ENCODE measurements at regions not wholly inside any gene's neighbourhood (a gene's known extent, or its start where the extent isn't known, plus 50 kb on each side); places are given as distances from the start of the nearest gene placed in this dataset.
"Not testable (repeated sequence)": the region's sequence is repeated elsewhere in the genome, so short reads cannot be mapped to it uniquely, and the experiment has no call there.

DNA sequence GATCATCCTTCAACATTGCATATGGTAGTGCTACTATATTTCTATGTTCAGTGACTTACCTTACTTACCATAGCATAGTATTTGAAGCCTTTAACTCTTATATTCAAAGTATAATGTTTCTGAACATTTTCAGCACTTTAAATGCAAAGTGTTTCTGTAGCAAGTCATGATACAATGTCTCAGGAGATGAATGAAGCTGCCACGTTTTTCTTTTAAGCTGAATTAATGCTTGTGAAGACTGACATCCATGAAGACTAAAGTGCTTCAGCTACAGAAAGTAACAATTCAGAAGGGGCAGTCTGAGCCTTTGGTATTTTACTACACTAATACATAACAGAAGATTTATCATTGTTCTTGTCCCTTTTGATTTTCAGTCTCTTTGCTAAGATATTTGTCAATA, 709.1 kb upstream of the ARRDC3 start:
- no peak for DNase-seq
- Histone ChIP-seq H3K36me3 (replicated peaks; ENCODE audit: control insufficient read depth, insufficient read depth, low read length) (no peaks in the 10 kb centered on the region), H3K27me3 (ENCODE audit: control insufficient read depth, insufficient read depth, low read length) (no peaks in the 10 kb centered on the region), H3K4me3 (ENCODE audit: insufficient read depth, low read depth, low read length) (no peak overlapping the region)

DNA sequence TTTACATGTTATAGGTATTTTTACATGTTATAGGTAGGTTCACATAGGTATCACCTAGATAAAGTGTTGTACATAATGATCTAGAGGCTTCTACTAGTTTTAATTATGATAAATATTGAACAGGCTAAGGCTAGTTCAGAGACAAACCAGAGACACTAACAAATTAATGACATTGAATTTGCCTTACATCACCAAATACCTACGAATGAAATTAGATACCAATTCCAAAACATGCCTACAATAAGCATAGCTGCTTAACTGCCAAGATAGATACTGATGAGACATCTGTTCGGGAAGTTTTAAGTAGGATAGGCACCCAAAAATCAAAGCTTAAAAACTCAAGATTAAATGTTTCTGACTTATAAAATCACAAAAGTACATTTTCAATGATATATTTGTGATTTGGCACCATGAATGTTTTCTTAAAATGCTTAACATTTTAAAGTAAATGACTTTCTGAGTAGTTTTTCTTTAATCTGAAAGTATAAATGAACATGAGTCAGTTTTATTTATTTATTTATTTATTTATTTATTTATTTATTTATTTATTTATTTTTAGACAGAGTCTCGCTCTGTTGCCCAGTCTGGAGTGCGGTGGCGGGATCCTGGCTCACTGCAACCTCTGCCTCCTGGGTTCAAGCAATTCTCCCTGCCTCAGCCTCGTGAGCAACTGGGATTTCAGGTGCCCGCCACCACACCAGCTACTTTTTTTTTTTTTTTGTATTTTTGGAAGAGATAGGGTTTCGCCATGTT, 703.1 kb upstream of the ARRDC3 start:
- Histone ChIP-seq H3K27me3 (ENCODE audit: control insufficient read depth, insufficient read depth, low read length) (no peaks in the 10 kb centered on the region), H3K4me3 (ENCODE audit: insufficient read depth, low read depth, low read length) (no peak overlapping the region), H3K36me3 (replicated peaks; ENCODE audit: control insufficient read depth, insufficient read depth, low read length) (no peaks in the 10 kb centered on the region)
- no peak for DNase-seq

DNA sequence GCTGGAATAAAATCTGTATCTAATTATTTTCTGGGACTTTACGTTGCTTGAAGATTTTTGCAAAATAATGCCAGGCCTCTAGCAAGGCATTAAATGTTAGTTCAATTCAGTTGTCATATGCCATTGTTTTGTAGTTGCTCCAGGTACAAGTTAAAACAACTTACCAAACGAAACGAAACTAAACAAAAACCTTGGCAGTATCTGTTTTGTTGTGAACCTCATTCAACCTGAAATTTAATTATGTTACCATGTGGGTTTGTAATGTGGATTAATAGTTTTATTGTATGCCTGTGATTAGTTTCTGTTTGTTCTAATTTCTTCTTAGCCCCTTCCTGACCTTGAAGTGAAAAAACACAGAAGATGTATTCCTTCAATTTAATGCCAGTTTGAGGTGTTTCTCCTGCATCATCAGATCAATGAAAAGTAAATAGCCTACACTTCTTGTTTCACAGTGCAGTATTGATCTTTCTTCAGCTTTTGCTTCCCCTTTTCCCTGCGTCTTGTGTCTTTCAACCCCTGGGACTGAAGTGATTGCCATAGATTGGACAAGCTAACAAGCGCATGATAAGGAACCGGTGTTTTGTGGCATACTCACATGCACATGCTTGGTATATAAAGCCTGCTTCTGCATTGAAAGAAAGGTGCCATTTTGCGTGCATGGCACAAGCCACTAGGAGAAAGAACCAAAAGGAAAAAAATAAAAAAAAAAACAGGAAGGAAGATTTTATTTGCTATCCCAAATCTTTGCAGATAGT, 699.0 kb upstream of the ARRDC3 start:
- no peaks in the 10 kb centered on the region for H3K36me3 ChIP-seq (replicated peaks; ENCODE audit: control insufficient read depth, insufficient read depth, low read length)
- H3K4me3 ChIP-seq (ENCODE audit: insufficient read depth, low read depth, low read length) = no peak overlapping the region
- DNase-seq = no peak

DNA sequence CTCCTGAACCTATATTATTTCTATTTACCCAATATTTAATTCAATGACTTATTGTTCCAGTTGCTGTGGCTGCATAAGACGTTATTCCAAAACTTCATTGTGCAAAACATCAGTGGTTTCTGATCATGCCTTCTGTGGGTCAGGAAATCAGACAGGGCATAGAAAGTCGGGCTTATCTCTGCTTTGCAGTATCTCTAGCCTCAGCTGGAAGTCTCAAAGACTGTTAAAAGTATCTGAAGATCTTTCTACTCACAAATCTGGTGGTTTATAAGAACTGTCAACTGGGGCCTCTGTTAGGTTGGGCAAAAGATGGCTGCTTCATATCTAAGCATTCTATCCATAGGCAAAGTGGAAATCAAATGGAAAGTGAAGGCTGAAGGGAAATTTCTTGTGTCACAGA, 687.7 kb upstream of the ARRDC3 start:
- H3K27me3 ChIP-seq (ENCODE audit: control insufficient read depth, insufficient read depth, low read length) = no peaks in the 10 kb centered on the region
- no peaks in the 10 kb centered on the region for H3K36me3 ChIP-seq (replicated peaks; ENCODE audit: control insufficient read depth, insufficient read depth, low read length)
- H3K4me3 ChIP-seq (ENCODE audit: insufficient read depth, low read depth, low read length) = no peak overlapping the region
- DNase-seq = no peak

More for the DNA sequence above, 699.0 kb upstream of the ARRDC3 start:
- H3K27me3 ChIP-seq (ENCODE audit: control insufficient read depth, insufficient read depth, low read length) = no peaks in the 10 kb centered on the region

DNA sequence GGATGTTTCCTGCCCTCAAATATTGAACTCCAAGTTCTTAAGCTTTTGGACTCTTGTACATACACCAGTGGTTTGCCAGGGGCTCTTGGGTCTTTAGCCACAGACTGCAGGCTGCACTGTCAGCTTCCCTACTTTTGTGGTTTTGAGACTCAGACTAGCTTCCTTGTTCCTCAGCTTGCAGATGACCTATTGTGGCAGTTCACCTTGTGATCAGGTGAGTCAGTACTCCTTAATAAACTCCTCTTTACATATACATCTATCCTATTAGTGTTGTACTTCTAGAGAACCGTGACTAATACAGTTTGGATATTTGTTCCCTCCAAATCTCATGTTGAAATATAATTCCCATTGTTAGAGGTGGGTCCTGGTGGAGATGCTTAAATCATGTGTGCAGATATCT, 681.9 kb upstream of the ARRDC3 start:
- H3K4me3 ChIP-seq (ENCODE audit: insufficient read depth, low read depth, low read length) = no peak overlapping the region
- H3K36me3 ChIP-seq (replicated peaks; ENCODE audit: control insufficient read depth, insufficient read depth, low read length) = no peaks in the 10 kb centered on the region
- no peak for DNase-seq
- H3K27me3 ChIP-seq (ENCODE audit: control insufficient read depth, insufficient read depth, low read length) = no peaks in the 10 kb centered on the region

DNA sequence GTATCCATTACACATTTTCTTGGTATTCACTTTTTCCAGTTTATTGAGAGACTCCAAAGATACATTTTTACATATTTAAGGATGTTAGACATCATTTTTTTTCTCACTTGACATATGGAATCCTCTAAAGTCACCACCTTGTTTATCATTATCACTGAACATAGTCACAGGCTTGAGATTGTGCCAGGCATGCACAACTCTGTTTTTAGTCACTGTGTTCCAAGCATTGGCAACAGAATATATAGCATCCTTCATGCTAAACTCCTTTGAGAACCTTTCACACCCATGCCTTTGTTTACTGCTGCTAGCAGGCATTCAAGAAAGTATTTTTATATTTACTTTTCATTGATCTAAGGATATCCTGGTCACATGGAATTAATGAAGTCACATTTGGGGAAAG, 668.6 kb upstream of the ARRDC3 start:
- Histone ChIP-seq H3K36me3 (replicated peaks; ENCODE audit: control insufficient read depth, insufficient read depth, low read length) (no peaks in the 10 kb centered on the region), H3K4me3 (ENCODE audit: insufficient read depth, low read depth, low read length) (no peak overlapping the region), H3K27me3 (ENCODE audit: control insufficient read depth, insufficient read depth, low read length) (no peaks in the 10 kb centered on the region)
- no peak for DNase-seq

DNA sequence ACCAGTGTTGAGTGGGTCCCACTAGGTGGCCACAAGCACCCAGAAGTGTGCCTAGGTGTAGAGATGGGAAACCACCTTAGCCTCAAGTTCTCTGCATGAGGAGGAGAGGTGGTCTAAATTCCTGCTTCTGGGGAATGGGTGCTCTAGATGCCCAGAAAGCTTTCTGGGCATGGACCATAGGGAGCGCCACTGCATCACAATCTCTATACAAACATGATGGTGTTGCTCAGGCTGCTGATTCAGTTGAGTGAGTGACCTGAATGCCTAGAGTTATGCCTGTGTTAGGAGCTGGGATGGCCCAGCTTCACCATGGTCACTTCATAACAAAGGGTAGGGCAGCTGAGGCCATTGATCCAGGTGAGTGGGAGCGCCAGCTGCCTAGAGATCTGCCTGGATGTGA, 667.9 kb upstream of the ARRDC3 start:
- H3K27me3 ChIP-seq (ENCODE audit: control insufficient read depth, insufficient read depth, low read length) = no peaks in the 10 kb centered on the region
- no peak overlapping the region for H3K4me3 ChIP-seq (ENCODE audit: insufficient read depth, low read depth, low read length)
- DNase-seq = peak; percentile 1
- H3K36me3 ChIP-seq (replicated peaks; ENCODE audit: control insufficient read depth, insufficient read depth, low read length) = no peaks in the 10 kb centered on the region

DNA sequence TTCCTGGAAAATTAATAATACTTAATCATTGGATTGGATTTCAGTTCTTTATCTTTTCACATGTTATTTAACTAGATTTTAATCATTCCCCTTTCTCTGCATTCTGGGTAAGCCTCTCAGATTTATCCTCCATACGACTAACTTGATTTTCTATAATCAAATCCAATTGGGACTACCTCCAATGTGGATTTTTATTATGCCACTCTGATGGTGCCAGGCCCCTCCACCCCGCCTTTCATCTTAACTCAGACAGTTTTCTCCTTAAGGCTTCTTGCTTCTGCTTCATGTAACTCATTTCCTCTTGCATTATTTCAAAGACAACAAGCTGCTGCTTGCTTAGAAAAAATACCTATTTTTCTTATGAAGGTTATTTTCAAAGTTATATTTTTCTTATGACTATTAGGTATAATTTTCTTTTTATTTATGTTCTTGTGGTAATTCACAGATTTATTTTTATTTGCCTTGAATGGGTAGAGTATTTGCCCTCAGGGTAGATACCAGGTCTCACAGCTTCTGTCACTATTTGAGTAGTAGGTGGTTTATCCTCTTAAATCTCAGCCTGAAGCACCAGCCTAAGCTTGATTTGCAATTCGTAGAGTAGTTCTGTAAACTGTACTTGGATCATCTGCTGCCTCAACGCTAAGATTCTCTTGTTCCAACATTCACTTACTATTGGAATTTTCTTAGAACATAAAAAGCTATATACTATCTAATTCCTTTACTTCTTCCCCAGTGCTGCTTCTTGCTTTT, 659.0 kb upstream of the ARRDC3 start:
- Histone ChIP-seq H3K4me3 (ENCODE audit: insufficient read depth, low read depth, low read length) (no peak overlapping the region), H3K27me3 (ENCODE audit: control insufficient read depth, insufficient read depth, low read length) (no peaks in the 10 kb centered on the region), H3K36me3 (replicated peaks; ENCODE audit: control insufficient read depth, insufficient read depth, low read length) (no peaks in the 10 kb centered on the region)
- DNase-seq = no peak

DNA sequence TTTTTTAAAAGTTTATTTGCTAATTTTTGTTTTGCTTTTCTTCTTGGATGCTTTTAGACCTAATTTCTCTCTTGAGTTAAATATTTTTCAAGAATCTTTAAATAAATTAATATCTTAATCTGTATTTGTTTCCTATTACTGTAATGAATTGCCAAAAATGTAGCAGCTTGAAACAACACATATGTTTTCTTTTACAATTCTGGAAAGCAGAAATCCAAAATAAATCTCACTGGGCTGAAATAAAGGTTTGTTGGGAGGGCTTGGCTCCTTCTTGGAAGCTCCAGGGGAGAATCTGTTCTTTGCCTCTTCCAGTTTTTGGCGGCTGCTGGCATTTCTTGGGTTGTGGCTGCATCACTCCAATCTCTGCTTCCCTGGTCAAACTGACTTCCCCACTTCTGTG, 658.1 kb upstream of the ARRDC3 start:
- Histone ChIP-seq H3K27me3 (ENCODE audit: control insufficient read depth, insufficient read depth, low read length) (no peaks in the 10 kb centered on the region), H3K4me3 (ENCODE audit: insufficient read depth, low read depth, low read length) (no peak overlapping the region), H3K36me3 (replicated peaks; ENCODE audit: control insufficient read depth, insufficient read depth, low read length) (no peaks in the 10 kb centered on the region)
- DNase-seq = no peak

DNA sequence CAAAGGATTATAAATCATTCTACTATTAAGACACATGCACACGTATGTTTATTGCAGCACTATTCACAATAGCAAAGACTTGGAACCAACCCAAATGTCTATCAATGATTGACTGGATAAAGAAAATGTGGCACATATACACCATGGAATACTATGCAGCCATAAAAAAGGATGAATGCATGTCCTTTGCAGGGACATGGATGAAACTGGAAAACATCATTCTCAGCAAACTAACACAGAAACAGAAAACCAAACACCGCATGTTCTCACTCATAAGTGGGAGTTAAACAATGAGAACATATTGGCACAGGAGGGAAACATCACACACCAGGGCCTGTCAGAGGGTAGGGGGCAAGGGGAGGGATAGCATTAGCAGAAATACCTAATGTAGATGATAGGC, 646.7 kb upstream of the ARRDC3 start:
- not testable (repeated sequence) for H3K4me3 ChIP-seq (ENCODE audit: insufficient read depth, low read depth, low read length); DNase-seq; H3K36me3 ChIP-seq (replicated peaks; ENCODE audit: control insufficient read depth, insufficient read depth, low read length); H3K27me3 ChIP-seq (ENCODE audit: control insufficient read depth, insufficient read depth, low read length)

DNA sequence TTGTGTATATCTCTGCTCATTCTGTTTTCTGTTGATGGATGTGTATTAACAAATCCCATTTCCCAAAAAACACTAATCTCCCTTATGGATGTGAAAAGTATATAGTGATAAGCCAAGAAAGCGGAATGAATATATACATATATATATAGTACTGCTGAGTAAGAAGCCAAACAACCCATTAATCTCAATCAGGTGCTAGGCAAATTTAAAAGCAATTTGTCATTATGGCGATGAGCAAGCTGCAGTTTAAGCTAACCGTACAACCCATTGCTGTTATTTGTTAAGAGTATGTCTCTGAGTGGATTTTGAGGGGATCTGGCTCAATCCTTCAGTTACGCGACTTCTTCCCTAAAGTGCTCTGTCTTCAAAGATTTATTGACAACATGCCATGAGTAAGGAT, 640.4 kb upstream of the ARRDC3 start:
- no peaks in the 10 kb centered on the region for H3K27me3 ChIP-seq (ENCODE audit: control insufficient read depth, insufficient read depth, low read length)
- no peaks in the 10 kb centered on the region for H3K36me3 ChIP-seq (replicated peaks; ENCODE audit: control insufficient read depth, insufficient read depth, low read length)
- DNase-seq = no peak
- H3K4me3 ChIP-seq (ENCODE audit: insufficient read depth, low read depth, low read length) = no peak overlapping the region

DNA sequence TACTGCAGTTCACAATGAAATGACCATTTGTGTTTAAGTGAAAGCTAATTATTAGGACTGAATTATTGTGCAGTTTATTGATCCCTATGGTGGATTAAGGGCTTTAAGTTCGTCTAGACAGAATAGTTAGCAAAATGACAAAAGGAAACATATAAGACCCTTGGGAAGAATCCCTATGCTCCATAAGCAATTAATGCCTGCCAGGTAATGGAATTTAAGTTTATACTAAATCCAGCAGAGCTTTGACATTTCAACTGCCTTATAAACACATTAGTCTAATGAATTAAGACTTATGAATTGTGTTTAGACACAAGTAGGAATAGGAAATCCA, 640.0 kb upstream of the ARRDC3 start:
- Histone ChIP-seq H3K4me3 (ENCODE audit: insufficient read depth, low read depth, low read length) (no peak overlapping the region), H3K36me3 (replicated peaks; ENCODE audit: control insufficient read depth, insufficient read depth, low read length) (no peaks in the 10 kb centered on the region), H3K27me3 (ENCODE audit: control insufficient read depth, insufficient read depth, low read length) (no peaks in the 10 kb centered on the region)
- DNase-seq = no peak

DNA sequence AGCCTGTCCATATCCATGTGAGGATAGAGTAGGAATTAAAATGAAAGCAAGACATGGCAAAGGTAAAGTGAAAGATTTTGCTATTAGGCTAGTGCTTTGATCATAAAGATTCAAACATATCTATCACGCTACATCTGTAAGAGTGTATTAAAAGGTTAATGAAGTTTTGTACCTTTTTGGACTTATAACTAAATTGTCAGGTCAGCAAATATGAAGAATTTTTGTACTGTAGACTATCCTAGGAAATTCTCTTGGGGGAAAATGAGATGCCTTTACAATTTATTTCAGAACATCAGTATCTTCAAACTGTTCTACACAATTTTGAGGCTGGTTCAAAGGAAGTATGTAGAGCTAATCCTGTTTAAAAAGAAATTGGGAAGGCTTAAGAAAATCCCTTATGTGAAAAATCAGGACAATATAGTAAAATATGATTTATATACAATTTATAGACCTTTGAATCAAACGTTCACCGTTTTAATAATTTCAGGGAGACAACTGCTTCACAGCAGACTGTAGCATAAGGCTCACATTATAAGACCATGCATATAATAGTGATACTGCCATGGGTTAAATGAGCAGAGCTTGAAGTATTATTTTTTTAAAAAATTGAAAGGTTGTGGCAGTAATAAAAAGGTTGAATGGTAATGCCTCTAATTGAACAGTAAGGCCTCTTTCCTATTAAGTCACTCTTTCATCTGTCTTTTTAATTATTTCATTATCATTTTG, 639.5 kb upstream of the ARRDC3 start:
- DNase-seq = no peak
- no peaks in the 10 kb centered on the region for H3K27me3 ChIP-seq (ENCODE audit: control insufficient read depth, insufficient read depth, low read length)
- H3K4me3 ChIP-seq (ENCODE audit: insufficient read depth, low read depth, low read length) = no peak overlapping the region
- H3K36me3 ChIP-seq (replicated peaks; ENCODE audit: control insufficient read depth, insufficient read depth, low read length) = no peaks in the 10 kb centered on the region

DNA sequence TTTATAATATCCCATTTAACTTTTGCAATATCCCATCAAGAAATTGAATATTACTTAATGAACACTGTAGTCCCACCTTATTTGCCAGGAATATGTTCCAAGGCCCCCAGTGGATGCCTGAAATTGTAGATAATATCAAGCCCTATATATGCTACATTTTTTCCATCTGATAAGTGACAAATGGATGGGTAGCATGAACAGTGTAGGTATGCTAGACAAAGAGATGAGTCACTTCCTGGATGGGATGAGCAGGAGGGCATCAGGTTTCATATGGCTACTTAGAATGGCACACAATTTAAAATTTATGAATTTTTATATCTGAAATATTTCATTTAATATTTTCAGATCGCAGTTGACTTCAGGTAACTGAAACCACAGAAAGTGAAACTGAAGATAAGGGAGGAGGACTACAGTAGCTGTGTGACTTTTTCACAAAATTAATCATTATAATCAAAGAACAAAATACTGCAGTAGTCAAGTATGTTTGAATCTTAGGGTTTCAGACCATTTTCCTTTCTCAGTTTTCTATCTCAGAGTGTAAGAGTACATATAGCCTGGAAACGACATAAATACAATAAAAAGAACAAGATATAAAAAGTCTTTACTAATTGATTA, 636.4 kb upstream of the ARRDC3 start:
- H3K4me3 ChIP-seq (ENCODE audit: insufficient read depth, low read depth, low read length) = no peak overlapping the region
- no peaks in the 10 kb centered on the region for H3K36me3 ChIP-seq (replicated peaks; ENCODE audit: control insufficient read depth, insufficient read depth, low read length)
- no peaks in the 10 kb centered on the region for H3K27me3 ChIP-seq (ENCODE audit: control insufficient read depth, insufficient read depth, low read length)
- DNase-seq = no peak
